Gastroesophageal sphincter (tissue), 4 donors: ENCODE measurements at regions not wholly inside any gene's neighbourhood (a gene's known extent, or its start where the extent isn't known, plus 50 kb on each side); places are given as distances from the start of the nearest gene placed in this dataset.

Experiments used
- ATAC-seq: fragments of 150-250 bp; one replicate; pipeline ENCODE4 v1.9.1; 2016; ENCODE audit warnings: mild to moderate bottlenecking, moderate library complexity
- H3K27ac ChIP-seq, 4 donors: fragments of 200-600 bp; sonication (generic) in 3 of 4; 1 replicate in 3 of 4; 2 replicates in 1 of 4; pipeline ENCODE4 v1.5.1; 2016 to 2019
- H3K27me3 ChIP-seq: fragments of 200-600 bp; sonication (generic); one replicate; pipeline ENCODE4 v1.5.1; 2019
- H3K36me3 ChIP-seq, 2 donors: fragments of 200-600 bp; sonication (generic); one replicate each; pipeline ENCODE4 v1.5.1; 2019; ENCODE audit warnings: control low read depth in 1 of 2
- H3K4me1 ChIP-seq, 3 donors: fragments of 200-600 bp; sonication (generic); 1 replicate in 2 of 3; 2 replicates in 1 of 3; pipeline ENCODE4 v1.5.1; 2016 to 2019; ENCODE audit warnings: control low read depth in 2 of 3
- H3K4me3 ChIP-seq, 2 donors: fragments of 200-600 bp; sonication (generic); one replicate each; pipeline ENCODE4 v1.5.1; 2019; ENCODE audit warnings: mild to moderate bottlenecking in 1 of 2, moderate library complexity in 1 of 2
- H3K9me3 ChIP-seq, 3 donors: fragments of 200-600 bp; sonication (generic); one replicate each; pipeline ENCODE4 v1.5.1; 2017 to 2019; ENCODE audit warnings: control low read depth in 2 of 3
- EP300 ChIP-seq: sonication (generic); formaldehyde crosslinking; IDR thresholded peaks from one replicate; pipeline ENCODE4 v1.6.1; 2017; ENCODE audit warnings: antibody characterized with exemption, mild to moderate bottlenecking
- POLR2A ChIP-seq, 2 donors: fragments of 450-650 bp; IDR thresholded peaks; one replicate each; pipeline ENCODE4 v1.6.1; 2017; ENCODE audit warnings: antibody characterized with exemption in 2 of 2, mild to moderate bottlenecking in 2 of 2, moderate library complexity in 1 of 2
- POLR2AphosphoS5 ChIP-seq: sonication (generic); formaldehyde crosslinking; IDR thresholded peaks from one replicate; pipeline ENCODE4 v1.6.1; 2017; ENCODE audit warnings: antibody characterized with exemption
- WGBS, 2 donors: methylation state at CpG; one replicate each; pipeline ENCODE4 v1.1.5; 2018; ENCODE audit warnings: low coverage in 1 of 2; 5-methylcytosine and 5-hydroxymethylcytosine counted together
- TF ChIP-seq, protein P1 (sequence below), 4 experiments: fragments of 200-600 bp in 2 of 4; fragments of 450-650 bp in 2 of 4; sonication (generic) in 1 of 4; IDR thresholded peaks; one replicate each; pipeline ENCODE4 v1.5.1; 2017 to 2019; ENCODE audit warnings: antibody characterized with exemption in 4 of 4, mild to moderate bottlenecking in 2 of 4, moderate library complexity in 2 of 4

DNA sequence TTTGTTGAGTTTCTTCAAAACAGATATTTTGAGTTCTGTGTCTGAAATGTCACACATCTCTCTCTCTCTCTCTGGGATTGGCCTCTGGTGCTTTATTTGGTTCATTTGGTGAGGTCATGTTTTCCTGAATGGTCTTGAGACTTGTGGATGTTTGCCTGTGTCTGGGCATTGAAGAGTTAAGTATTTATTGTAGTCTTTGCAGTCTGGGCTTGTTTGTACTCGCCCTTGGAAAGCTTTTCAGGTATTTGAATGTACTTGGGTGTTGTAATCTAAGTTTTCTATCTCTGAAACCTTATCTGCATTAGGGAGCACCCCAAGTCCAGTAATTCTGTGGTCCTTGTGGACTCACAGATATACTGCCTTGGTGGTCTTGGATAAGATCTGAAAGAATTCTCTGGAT lies 106.7 kb upstream of the PRSS58 start:
- Histone ChIP-seq H3K4me3 (no peak overlapping the region), H3K27me3 (no peaks in the 10 kb centered on the region), H3K4me1 (no peaks in the 10 kb centered on the region), H3K9me3 (peaks cover 0 to 30% (median 0%) of the 10 kb centered on the region in 3 donors), H3K27ac (no peak overlapping the region), H3K36me3 (no peaks in the 10 kb centered on the region)
- 33% methylated on average over 1 of the region's 1 CpG; no CpG with 5 or more reads in 1 of the 2 donors for WGBS, 2 donors
- no peak for ATAC-seq
- no peak for TF ChIP-seq POLR2A (IDR thresholded peaks at IDR 0.05)
- no peak for TF ChIP-seq EP300
- TF ChIP-seq, protein P1, sequence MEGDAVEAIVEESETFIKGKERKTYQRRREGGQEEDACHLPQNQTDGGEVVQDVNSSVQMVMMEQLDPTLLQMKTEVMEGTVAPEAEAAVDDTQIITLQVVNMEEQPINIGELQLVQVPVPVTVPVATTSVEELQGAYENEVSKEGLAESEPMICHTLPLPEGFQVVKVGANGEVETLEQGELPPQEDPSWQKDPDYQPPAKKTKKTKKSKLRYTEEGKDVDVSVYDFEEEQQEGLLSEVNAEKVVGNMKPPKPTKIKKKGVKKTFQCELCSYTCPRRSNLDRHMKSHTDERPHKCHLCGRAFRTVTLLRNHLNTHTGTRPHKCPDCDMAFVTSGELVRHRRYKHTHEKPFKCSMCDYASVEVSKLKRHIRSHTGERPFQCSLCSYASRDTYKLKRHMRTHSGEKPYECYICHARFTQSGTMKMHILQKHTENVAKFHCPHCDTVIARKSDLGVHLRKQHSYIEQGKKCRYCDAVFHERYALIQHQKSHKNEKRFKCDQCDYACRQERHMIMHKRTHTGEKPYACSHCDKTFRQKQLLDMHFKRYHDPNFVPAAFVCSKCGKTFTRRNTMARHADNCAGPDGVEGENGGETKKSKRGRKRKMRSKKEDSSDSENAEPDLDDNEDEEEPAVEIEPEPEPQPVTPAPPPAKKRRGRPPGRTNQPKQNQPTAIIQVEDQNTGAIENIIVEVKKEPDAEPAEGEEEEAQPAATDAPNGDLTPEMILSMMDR (IDR thresholded peaks at IDR 0.05), result no peak
- TF ChIP-seq POLR2AphosphoS5, result no peak

DNA sequence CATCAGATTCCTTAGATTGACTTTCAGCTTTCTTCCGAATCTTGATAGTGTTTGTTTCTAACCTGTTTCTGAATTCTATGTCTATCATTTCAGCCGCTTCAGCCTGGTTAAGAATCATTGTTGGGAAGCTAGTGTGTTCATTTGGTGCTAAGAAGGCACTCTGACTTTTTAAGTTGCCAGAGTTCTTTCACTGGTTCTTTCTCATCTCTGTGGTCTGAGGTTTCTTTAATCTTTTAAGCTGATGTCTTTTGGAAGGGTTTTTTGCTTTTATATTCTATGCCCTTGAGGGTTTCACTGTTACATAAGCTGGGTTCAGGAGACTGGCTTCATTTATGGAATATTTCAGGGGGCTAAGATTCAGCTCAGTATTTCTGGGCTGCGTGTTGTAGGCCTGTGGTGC lies 104.5 kb upstream of the PRSS58 start:
- ATAC-seq, result no peak
- Histone ChIP-seq H3K36me3 (no peaks in the 10 kb centered on the region), H3K4me1 (no peaks in the 10 kb centered on the region), H3K27ac (no peak overlapping the region), H3K4me3 (no peak overlapping the region), H3K9me3 (peaks cover 0 to 8% (median 0%) of the 10 kb centered on the region in 3 donors), H3K27me3 (no peaks in the 10 kb centered on the region)
- WGBS, 2 donors, result 87 to 100% methylated on average over 3 of the region's 3 CpGs
- TF ChIP-seq, protein P1 (IDR thresholded peaks at IDR 0.05), result no peak
- TF ChIP-seq POLR2AphosphoS5 (no peak), POLR2A (IDR thresholded peaks at IDR 0.05) (no peak), EP300 (no peak)

DNA sequence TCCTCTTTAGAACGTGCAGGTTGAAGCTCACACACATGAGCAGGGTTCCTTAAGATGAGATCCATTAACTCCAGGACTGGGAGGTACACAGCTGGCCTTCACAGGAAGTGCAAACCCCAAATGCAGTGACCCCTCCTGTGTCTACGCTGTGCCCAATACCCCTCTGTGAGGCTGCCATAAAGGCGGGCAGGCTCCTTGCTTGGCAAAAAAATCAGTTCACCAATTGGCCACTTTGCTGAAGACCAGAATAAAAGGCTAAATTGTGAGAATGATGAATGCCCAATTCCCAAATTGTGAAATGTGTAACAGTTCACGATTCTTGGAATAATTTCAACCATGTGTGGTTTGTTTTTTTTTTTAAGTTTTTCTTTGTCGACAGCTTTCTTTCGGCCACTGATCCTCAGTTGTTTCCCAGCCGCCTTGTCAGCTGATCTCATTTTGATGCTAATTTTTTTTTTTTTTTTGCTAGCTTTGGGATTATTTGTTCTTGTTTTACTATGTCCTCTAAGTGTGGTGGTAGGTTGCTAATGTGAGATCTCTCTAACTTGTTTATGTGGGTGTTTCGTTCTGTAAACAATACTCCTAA lies 101.9 kb upstream of the PRSS58 start:
- TF ChIP-seq, protein P1 (IDR thresholded peaks at IDR 0.05), result no peak
- TF ChIP-seq EP300 (no peak), POLR2AphosphoS5 (no peak), POLR2A (IDR thresholded peaks at IDR 0.05) (no peak)
- Histone ChIP-seq H3K27me3 (no peaks in the 10 kb centered on the region), H3K36me3 (no peaks in the 10 kb centered on the region), H3K27ac (no peak overlapping the region), H3K4me1 (no peaks in the 10 kb centered on the region), H3K4me3 (no peak overlapping the region), H3K9me3 (peaks cover 0 to 4% (median 0%) of the 10 kb centered on the region in 3 donors)
- WGBS, 2 donors, result 42 to 47% methylated on average over 8 of the region's 8 CpGs
- no peak for ATAC-seq

DNA sequence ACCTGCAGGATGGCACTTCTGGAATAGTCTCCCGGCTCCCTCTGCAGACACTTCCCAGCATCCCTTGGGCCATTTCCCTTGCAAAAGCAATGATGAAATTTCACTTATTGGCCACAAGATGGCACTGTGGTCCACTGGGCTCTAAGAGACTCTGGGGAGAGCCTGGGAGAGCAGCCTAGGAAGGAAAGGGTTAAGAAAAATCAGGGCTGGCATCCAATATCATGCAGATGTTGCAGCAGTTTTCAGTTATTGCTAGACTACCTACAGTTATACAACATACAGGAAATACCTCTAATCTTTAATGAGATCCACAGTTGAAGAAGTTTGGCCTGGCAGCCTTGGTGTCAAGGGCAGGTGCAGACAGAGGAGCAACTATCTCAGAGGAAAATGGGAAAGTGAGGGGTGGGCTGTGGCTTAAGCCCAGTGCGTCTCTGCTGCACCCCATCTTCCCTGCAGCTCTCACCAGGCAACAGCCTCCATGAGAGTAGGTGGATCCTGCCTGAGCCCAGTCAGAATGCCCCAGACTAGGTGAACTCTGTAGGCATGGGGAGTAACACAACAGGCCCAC lies 100.2 kb upstream of the PRSS58 start:
- Histone ChIP-seq H3K4me1 (no peaks in the 10 kb centered on the region), H3K36me3 (no peaks in the 10 kb centered on the region), H3K27ac (no peak overlapping the region), H3K4me3 (no peak overlapping the region), H3K27me3 (peaks cover 5% of the 10 kb centered on the region), H3K9me3 (peaks cover 0 to 4% (median 0%) of the 10 kb centered on the region in 3 donors)
- peak; percentile 25 for ATAC-seq
- 6% methylated on average over 2 of the region's 2 CpGs; no CpG with 5 or more reads in 1 of the 2 donors for WGBS, 2 donors
- TF ChIP-seq, protein P1 (IDR thresholded peaks at IDR 0.05), result peak; percentile 13 to 61 (median 19)
- TF ChIP-seq POLR2A (IDR thresholded peaks at IDR 0.05) (no peak), EP300 (no peak)

DNA sequence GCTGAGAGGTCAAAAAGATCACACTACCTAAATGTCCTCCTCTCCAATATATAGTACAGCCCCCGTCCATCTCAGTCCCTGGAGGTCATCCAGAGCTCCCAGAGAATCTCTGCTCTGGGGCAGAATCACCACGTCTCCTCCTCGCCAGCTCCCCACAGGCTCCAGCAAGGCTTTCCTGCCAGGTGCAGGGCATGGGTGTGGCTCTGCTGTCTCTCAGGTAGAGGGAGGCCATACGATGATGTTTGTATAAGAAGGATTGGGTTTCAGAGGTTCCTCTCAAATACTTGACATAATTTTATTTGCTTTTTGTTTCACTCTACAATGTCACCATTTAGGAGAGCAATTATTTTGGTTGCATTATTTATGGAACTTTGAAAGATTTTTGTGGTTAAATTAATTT lies 98.3 kb upstream of the PRSS58 start:
- H3K36me3 ChIP-seq, result no peaks in the 10 kb centered on the region
- no peaks in the 10 kb centered on the region for H3K4me1 ChIP-seq
- TF ChIP-seq POLR2AphosphoS5 (no peak), POLR2A (IDR thresholded peaks at IDR 0.05) (no peak), EP300 (no peak)
- TF ChIP-seq, protein P1 (IDR thresholded peaks at IDR 0.05), result no peak
- 74 to 100% methylated on average over 1 to 4 of the region's 4 CpGs for WGBS, 2 donors
- H3K27ac ChIP-seq, result no peak overlapping the region
- ATAC-seq, result no peak
- no peak overlapping the region for H3K4me3 ChIP-seq
- peaks cover 6% of the 10 kb centered on the region for H3K27me3 ChIP-seq
- no peaks in the 10 kb centered on the region for H3K9me3 ChIP-seq
